Femur (tissue), 1 donor: ENCODE measurements at regions not wholly inside any gene's neighbourhood (a gene's known extent, or its start where the extent isn't known, plus 50 kb on each side); places are given as distances from the start of the nearest gene placed in this dataset.
"Not testable (repeated sequence)": the region's sequence is repeated elsewhere in the genome, so short reads cannot be mapped to it uniquely, and the experiment has no call there.

ENCODE experiments used
- DNase-seq: peaks from one replicate; pipeline ENCODE4 v3.0.0-alpha.2; 2017

- not testable (repeated sequence) for DNase-seq
Observed at GRCh38 chr4:103412646-103413045, 214.5 kb upstream of the CENPE start.

DNA sequence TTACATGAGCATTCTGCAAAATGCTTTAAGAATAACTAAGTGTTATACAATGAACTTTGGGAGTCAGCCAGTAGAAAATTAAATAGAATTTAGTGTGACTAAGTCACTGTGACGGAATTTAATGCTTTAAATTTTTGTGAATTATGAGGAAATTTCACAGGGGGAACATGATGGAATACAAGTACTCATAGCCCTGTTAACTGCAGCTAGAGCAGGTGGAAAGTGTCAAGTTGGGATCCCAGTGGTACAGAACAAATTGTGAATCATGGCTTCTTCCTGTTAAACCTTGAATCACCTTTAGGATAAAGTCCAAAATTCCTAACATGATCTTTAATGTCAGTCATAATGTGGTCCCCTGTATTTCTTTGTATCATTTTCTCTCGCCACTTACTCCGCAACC lies 212.2 kb upstream of the CENPE start:
- DNase-seq, result no peak

- DNase-seq, result no peak
Observed at GRCh38 chr4:103405415-103405814, 207.3 kb upstream of the CENPE start.

GRCh38 chr4:103403619-103404018 lies 205.5 kb upstream of the CENPE start:
- DNase-seq, result no peak

- no peak for DNase-seq
Observed at GRCh38 chr4:103402198-103402597, 204.1 kb upstream of the CENPE start.

DNA sequence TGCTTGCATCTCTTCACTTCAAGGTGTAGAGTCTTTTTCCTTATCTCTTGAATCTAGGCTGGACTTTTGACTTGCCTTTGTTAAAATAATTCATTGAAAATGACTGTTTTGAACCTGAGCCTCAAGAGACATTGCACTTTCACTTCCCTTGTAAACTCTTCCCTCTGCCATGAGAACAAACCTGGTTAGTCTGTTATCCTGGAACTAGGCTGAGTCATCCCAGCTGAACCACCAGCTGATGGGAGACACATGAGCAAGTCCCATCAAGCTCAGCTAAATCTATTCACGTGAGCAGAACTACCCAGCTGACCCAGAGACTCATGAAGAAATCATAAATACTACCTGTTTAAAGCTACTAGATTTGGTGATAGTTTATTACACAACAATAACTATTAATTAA lies 202.3 kb upstream of the CENPE start:
- no peak for DNase-seq

DNA sequence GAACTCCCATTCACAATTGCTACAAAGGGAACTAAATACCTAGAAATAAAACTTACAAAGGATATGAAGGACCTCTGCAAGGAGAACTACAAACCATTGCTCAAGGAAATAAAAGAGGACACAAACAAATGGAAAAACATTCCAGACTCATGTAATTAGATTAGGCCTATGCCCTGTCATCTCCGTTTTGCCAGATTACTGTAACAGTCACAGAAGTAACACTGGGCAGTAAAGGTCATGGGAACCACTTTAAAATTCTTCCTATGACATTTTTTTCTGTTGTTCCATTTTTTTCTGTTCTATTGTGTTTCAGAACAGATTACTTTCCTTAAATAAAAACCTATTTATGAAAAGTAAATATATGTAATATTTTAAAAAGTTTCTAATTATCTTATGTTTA lies 199.4 kb upstream of the CENPE start:
- no peak for DNase-seq

DNA sequence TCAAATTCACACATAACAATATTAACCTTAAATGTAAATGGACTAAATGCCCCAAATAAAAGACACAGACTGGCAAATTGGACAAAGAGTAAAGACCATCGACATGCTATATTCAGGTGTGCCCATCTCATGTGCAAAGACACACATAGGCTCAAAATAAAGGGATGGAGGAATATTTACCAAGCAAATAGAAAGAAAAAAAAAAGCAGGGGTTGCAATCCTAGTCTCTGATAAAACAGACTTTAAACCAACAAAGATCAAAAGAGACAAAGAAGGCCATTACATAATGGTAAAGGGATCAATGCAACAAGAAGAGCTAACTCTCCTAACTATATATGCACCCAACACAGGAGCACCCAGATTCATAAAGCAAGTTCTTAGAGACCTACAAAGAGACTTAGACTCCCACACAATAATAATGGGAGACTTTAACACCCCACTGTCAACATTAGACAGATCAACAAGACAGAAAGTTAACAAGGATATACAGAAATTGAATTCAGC lies 189.4 kb upstream of the CENPE start:
- not testable (repeated sequence) for DNase-seq

- not testable (repeated sequence) for DNase-seq
Observed at GRCh38 chr4:103385565-103385964, 187.4 kb upstream of the CENPE start.

- no peak for DNase-seq
Observed at GRCh38 chr4:103375278-103375677, 177.1 kb upstream of the CENPE start.

GRCh38 chr4:103374758-103375157 lies 176.6 kb upstream of the CENPE start:
- DNase-seq, result no peak

GRCh38 chr4:103374306-103374705 lies 176.2 kb upstream of the CENPE start:
- no peak for DNase-seq

- DNase-seq, result no peak
Observed at GRCh38 chr4:103372002-103372558, 173.9 kb upstream of the CENPE start.

DNA sequence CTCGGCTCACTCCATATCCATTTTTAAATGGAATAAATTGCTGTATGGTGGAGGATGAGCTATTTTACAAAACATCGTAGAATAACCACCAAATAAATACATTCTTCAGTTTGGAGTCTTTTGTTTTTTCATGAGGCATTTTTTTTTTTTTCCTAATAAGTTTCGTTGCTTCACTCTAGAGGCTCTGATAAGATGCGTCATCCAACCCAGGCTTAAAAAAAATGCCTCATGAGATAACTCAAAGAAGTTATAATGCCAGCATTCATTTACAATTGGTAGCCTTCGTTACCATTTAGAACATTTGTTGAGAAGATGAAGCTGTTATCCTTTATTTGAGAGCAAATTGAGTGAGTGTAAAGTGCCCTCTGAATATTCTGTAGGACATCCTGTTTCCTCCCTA lies 172.2 kb upstream of the CENPE start:
- DNase-seq, result no peak

DNA sequence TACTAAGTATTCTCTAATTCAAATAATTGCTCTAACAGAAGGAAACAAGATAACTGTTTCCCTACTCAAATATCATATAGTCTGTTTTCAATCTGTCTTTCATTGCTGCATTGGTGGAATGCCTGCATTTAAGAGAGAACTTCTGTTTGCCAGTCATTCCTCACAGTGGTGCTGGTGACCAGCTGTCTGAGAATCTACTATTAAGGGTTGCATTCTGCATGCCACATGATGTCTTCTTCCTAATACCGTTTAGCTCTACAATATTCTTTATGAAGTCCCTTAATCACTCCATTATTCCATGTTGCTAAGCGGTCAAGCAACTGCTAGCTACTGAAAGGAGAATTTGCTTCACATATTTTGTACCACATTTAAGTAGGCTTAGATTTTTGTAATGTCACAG lies 167.1 kb upstream of the CENPE start:
- no peak for DNase-seq

GRCh38 chr4:103364083-103364482 lies 165.9 kb upstream of the CENPE start:
- DNase-seq, result no peak

DNA sequence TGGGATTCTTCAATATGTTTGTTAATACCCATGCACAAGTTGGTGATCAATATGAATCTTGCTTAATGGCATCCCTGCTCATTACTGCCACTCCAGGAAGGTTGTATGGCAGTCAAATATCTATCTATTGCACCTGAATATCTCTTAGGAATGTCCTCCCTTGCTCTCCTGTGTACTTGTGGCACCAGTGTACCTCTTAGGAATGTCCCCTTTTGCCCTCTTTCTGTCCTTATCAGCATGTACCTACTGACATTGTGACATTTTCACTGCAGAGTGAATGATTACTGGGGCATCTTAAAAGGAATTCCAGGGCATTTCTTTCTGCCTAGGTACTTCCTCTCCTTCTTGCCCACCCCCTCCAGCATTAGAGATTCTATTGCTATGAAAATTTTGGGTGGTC lies 163.8 kb upstream of the CENPE start:
- DNase-seq, result no peak

- DNase-seq, result no peak
Observed at GRCh38 chr4:103359900-103360299, 161.8 kb upstream of the CENPE start.

- no peak for DNase-seq
Observed at GRCh38 chr4:103354006-103354405, 155.9 kb upstream of the CENPE start.

DNA sequence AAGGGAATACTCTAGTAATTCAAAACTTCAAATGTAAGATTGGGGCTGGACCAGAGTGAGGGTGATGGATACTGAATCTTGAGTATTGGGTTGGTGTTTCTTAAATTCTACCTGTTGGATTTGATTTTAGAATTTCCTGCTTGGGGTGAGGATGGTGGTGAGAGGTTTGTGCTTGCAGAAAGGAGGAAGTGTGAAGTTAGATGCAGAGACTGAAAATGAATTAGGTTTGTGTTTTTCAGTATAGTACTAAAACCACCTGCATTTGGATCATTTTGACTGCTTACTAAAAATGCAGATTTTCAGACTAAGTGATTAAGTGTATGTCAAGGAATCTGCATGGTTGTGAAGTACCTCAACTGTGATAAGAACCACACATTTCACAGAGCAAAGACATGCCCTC lies 131.5 kb upstream of the CENPE start:
- DNase-seq, result no peak

- DNase-seq, result no peak
Observed at GRCh38 chr4:103324811-103325210, 126.7 kb upstream of the CENPE start.

GRCh38 chr4:103318327-103318726 lies 120.2 kb upstream of the CENPE start:
- DNase-seq, result no peak

- no peak for DNase-seq
Observed at GRCh38 chr4:103308248-103308561, 110.1 kb upstream of the CENPE start.

DNA sequence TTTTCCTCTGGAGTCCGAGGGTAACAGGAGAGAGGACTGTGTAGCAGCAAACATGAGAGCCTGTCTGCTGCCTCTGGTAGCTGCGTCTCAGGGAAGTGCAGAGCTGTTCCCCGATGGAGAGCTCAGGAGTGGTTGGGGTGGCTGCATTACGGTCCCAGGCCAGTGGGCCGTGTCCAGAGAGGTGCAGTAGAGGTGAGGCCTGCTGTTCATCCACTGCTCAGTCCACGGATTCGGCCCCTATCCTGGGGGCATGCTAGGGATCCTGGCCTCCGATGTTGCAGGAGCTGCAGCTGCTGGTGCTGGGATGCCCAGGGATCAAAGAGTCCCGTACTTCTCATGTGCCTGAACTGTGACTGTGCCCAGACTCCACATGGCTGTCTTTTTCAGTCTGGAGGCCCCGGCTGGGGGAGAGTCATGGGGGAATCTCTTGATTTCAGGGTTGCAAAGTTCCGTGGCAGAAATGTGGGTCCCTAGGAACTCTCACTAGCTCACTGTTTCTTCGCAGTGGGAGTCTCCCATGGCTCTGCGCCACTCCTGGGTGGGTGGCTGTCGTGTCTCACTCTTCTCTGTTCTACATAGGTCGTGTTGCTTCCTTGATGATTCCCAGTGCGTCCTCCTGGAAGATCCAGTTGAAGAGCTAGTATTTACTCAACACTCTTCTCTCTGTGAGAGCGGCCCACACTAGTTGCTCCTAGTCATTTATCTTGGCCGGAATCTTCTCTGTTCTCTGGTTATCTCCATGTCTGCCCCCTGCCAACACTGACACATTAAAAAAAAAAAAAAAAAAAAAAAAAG lies 109.5 kb upstream of the CENPE start:
- peak; percentile 13 for DNase-seq

DNA sequence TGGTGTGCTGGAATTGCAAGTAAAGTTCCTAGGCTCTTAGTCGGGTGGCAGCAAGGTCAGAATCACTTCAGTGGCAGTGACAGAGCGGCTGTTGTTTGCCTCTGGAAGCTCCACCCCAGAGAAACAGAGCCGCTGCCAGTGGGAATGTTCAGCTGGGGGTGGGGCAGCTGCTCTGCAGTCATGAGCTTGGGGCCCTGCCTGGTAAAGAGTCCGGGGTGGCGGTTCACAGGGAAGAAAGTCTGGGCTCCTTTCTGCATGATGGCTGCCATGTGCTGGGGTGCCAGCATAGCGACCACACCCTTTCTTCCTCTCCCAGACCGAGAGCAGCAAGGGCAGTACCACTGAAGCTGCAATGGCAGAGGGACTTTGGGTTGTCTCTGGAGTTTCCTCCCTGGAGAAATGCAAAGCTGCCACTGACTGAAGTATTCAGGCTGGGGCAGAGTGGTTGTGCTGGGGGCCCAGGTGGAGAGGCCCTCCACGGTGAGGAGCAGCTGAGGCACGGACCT lies 108.8 kb upstream of the CENPE start:
- DNase-seq, result peak; percentile 62
